HCEC 1CT (cell line): ENCODE measurements at regions not wholly inside any gene's neighbourhood (a gene's known extent, or its start where the extent isn't known, plus 50 kb on each side); places are given as distances from the start of the nearest gene placed in this dataset.
"Not testable (repeated sequence)": the region's sequence is repeated elsewhere in the genome, so short reads cannot be mapped to it uniquely, and the experiment has no call there.

Experiments
- DNase-seq: peaks from one replicate; pipeline ENCODE4 v3.0.0-alpha.2; 2017

- no peak for DNase-seq
These were observed 192.1 kb downstream of the TM9SF2 start for GRCh38 chr13:99693351-99693750.

- no peak for DNase-seq
These were observed 191.6 kb downstream of the TM9SF2 start for GRCh38 chr13:99692854-99693253.

- DNase-seq: no peak
These were observed 190.3 kb downstream of the TM9SF2 start for GRCh38 chr13:99691552-99691951.

- DNase-seq: no peak
These were observed 189.3 kb downstream of the TM9SF2 start for GRCh38 chr13:99690426-99691174.

- no peak for DNase-seq
These were observed 188.7 kb downstream of the TM9SF2 start for GRCh38 chr13:99689955-99690354.

- no peak for DNase-seq
These were observed 187.5 kb downstream of the TM9SF2 start for GRCh38 chr13:99688776-99689175.

GRCh38 chr13:99687723-99688397, 186.6 kb downstream of the TM9SF2 start:
- no peak for DNase-seq

GRCh38 chr13:99686944-99687411, 185.7 kb downstream of the TM9SF2 start:
- DNase-seq: no peak

- no peak for DNase-seq
These were observed 184.9 kb downstream of the TM9SF2 start for GRCh38 chr13:99686157-99686572.

GRCh38 chr13:99681695-99682094, 180.4 kb downstream of the TM9SF2 start:
- no peak for DNase-seq

- DNase-seq: no peak
These were observed 176.1 kb downstream of the TM9SF2 start for GRCh38 chr13:99677116-99677951.

- no peak for DNase-seq
These were observed 170.5 kb downstream of the TM9SF2 start for GRCh38 chr13:99671746-99672145.

- not testable (repeated sequence) for DNase-seq
These were observed 167.8 kb downstream of the TM9SF2 start for GRCh38 chr13:99669096-99669495.

GRCh38 chr13:99666146-99666805, 165.0 kb downstream of the TM9SF2 start:
- no peak for DNase-seq

- no peak for DNase-seq
These were observed 164.4 kb downstream of the TM9SF2 start for GRCh38 chr13:99665711-99666110.

GRCh38 chr13:99663908-99664307, 162.6 kb downstream of the TM9SF2 start:
- no peak for DNase-seq

- no peak for DNase-seq
These were observed 162.0 kb downstream of the TM9SF2 start for GRCh38 chr13:99663185-99663825.

GRCh38 chr13:99662678-99663077, 161.4 kb downstream of the TM9SF2 start:
- no peak for DNase-seq

- DNase-seq: no peak
These were observed 160.5 kb downstream of the TM9SF2 start for GRCh38 chr13:99661791-99662190.

GRCh38 chr13:99659866-99660554, 158.7 kb downstream of the TM9SF2 start:
- no peak for DNase-seq

GRCh38 chr13:99659226-99659625, 158.0 kb downstream of the TM9SF2 start:
- no peak for DNase-seq
